Neural progenitor cell (in vitro differentiated cells): ENCODE measurements at regions not wholly inside any gene's neighbourhood (a gene's known extent, or its start where the extent isn't known, plus 50 kb on each side); places are given as distances from the start of the nearest gene placed in this dataset.
"Not testable (repeated sequence)": the region's sequence is repeated elsewhere in the genome, so short reads cannot be mapped to it uniquely, and the experiment has no call there.

Experiments used
- EZH2 ChIP-seq: fragments of 200-600 bp; sonication (generic); IDR thresholded peaks from 2 replicates; pipeline ENCODE4 v1.6.1; 2017; ENCODE audit warnings: antibody characterized with exemption, mild to moderate bottlenecking, moderate library complexity
- EZH2phosphoT487 ChIP-seq: fragments of 200-600 bp; sonication (generic); IDR thresholded peaks from 2 replicates; pipeline ENCODE4 v1.6.1; 2017; ENCODE audit warnings: antibody characterized with exemption
- TF ChIP-seq, protein P1 (sequence below): fragments of 200-600 bp; sonication (generic); IDR thresholded peaks from 2 replicates; pipeline ENCODE4 v1.5.1; 2017; ENCODE audit warnings: antibody characterized with exemption, mild to moderate bottlenecking

DNA sequence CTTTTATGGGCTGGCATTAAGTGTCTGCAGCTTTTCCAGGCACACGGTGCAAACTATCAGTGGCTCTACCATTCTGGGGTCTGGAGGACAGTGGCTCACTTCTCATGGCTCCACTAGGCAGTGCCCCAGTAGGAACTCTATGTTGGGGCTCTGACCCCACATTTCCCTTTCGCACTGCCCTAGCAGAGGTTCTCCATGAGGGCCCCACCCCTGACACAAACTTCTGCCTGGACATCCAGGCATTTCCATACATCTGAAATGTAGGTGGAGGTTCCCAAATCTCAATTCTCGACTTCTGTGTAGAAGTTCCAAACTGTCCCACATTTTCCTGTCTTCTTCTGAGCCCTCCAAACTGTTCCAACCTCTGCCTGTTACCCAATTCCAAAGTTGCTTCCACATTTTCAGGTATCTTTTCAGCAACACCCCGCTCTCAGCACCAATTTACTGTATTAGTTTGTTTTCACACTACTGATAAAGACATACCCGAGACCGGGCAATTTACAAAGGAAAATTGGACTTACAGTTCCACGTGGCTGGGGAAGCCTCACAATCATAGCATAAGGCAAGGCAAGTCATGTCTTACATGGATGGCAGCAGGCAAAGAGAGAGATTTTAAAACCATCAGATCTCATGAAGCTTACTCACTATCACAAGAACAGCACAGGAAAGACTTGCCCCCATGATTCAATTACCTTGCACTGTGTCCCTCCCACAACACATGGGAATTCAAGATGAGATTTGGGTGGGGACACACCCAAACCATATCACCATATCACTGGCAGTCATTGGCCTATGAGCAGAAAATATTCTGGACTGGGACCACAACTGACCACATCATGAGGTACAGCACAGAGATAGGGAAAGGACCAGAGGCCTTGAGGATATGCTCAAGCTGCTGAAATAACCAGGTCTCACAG lies 136.8 kb downstream of the TMEM30B start:
- not testable (repeated sequence) for TF ChIP-seq EZH2phosphoT487, EZH2
- TF ChIP-seq, protein P1, sequence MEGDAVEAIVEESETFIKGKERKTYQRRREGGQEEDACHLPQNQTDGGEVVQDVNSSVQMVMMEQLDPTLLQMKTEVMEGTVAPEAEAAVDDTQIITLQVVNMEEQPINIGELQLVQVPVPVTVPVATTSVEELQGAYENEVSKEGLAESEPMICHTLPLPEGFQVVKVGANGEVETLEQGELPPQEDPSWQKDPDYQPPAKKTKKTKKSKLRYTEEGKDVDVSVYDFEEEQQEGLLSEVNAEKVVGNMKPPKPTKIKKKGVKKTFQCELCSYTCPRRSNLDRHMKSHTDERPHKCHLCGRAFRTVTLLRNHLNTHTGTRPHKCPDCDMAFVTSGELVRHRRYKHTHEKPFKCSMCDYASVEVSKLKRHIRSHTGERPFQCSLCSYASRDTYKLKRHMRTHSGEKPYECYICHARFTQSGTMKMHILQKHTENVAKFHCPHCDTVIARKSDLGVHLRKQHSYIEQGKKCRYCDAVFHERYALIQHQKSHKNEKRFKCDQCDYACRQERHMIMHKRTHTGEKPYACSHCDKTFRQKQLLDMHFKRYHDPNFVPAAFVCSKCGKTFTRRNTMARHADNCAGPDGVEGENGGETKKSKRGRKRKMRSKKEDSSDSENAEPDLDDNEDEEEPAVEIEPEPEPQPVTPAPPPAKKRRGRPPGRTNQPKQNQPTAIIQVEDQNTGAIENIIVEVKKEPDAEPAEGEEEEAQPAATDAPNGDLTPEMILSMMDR, result not testable (repeated sequence)
